ENCODE measurements at regions not wholly inside any gene's neighbourhood (a gene's known extent, or its start where the extent isn't known, plus 50 kb on each side); places are given as distances from the start of the nearest gene placed in this dataset.

- no peak for DNase-seq (ENCODE audit: low read depth)
Observed at GRCh38 chr15:31456354-31457060, 129.9 kb downstream of the KLF13 start.

- no peak for DNase-seq (ENCODE audit: low read depth)
Observed at GRCh38 chr15:31457161-31457560, 130.5 kb downstream of the KLF13 start.

- DNase-seq (ENCODE audit: low read depth): peak; percentile 75
Observed at GRCh38 chr15:31457631-31458526, 131.2 kb downstream of the KLF13 start.

- no peak for DNase-seq (ENCODE audit: low read depth)
Observed at GRCh38 chr15:31458596-31459399, 132.2 kb downstream of the KLF13 start.

- no peak for DNase-seq (ENCODE audit: low read depth)
Observed at GRCh38 chr15:31459400-31459748, 132.7 kb downstream of the KLF13 start.

GRCh38 chr15:31461375-31461774 is 134.7 kb downstream of the KLF13 start:
- DNase-seq (ENCODE audit: low read depth): no peak

- DNase-seq (ENCODE audit: low read depth): no peak
Observed at GRCh38 chr15:31461911-31462480, 135.4 kb downstream of the KLF13 start.

GRCh38 chr15:31463521-31464102 is 137.0 kb downstream of the KLF13 start:
- no peak for DNase-seq (ENCODE audit: low read depth)

GRCh38 chr15:31464216-31465082 is 137.8 kb downstream of the KLF13 start:
- no peak for DNase-seq (ENCODE audit: low read depth)

GRCh38 chr15:31465083-31465955 is 138.7 kb downstream of the KLF13 start:
- DNase-seq (ENCODE audit: low read depth): no peak

- DNase-seq (ENCODE audit: low read depth): no peak
Observed at GRCh38 chr15:31467361-31467760, 140.7 kb downstream of the KLF13 start.

- DNase-seq (ENCODE audit: low read depth): no peak
Observed at GRCh38 chr15:31468911-31469785, 142.5 kb downstream of the KLF13 start.

- DNase-seq (ENCODE audit: low read depth): no peak
Observed at GRCh38 chr15:31469786-31470525, 143.3 kb downstream of the KLF13 start.

- DNase-seq (ENCODE audit: low read depth): no peak
Observed at GRCh38 chr15:31470756-31471155, 144.1 kb downstream of the KLF13 start.

GRCh38 chr15:31471731-31472430 is 145.2 kb downstream of the KLF13 start:
- peak; percentile 62 for DNase-seq (ENCODE audit: low read depth)

GRCh38 chr15:31472636-31473384 is 146.2 kb downstream of the KLF13 start:
- no peak for DNase-seq (ENCODE audit: low read depth)
